ENCODE measurements at regions not wholly inside any gene's neighbourhood (a gene's known extent, or its start where the extent isn't known, plus 50 kb on each side); places are given as distances from the start of the nearest gene placed in this dataset.
"Not testable (repeated sequence)": the region's sequence is repeated elsewhere in the genome, so short reads cannot be mapped to it uniquely, and the experiment has no call there.

DNA sequence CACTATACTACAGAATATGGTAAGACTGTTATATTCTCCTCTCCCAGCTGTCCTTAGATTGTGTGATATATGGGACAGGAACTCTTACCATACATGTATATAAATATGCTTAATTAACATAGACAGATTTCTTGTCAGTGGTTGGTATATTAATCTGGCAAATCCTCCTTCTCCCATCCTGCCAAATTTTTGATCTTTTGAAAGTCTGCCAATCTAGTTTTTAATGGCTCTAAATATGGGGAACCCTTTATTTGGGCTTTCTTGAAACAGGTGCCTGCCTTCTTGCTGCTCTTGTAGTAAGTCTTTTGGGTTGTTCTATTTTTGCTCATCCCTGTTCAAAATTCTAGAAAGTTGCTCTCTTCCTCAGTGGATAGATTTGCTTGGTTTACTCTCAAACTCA, 63.5 kb downstream of the SPATA31D1 start:
- intact Hi-C loops (cut with DNase I) = no loop called here
- ATAC-seq (no peak), DNase-seq (ENCODE audit: missing footprints) (no peak)

DNA sequence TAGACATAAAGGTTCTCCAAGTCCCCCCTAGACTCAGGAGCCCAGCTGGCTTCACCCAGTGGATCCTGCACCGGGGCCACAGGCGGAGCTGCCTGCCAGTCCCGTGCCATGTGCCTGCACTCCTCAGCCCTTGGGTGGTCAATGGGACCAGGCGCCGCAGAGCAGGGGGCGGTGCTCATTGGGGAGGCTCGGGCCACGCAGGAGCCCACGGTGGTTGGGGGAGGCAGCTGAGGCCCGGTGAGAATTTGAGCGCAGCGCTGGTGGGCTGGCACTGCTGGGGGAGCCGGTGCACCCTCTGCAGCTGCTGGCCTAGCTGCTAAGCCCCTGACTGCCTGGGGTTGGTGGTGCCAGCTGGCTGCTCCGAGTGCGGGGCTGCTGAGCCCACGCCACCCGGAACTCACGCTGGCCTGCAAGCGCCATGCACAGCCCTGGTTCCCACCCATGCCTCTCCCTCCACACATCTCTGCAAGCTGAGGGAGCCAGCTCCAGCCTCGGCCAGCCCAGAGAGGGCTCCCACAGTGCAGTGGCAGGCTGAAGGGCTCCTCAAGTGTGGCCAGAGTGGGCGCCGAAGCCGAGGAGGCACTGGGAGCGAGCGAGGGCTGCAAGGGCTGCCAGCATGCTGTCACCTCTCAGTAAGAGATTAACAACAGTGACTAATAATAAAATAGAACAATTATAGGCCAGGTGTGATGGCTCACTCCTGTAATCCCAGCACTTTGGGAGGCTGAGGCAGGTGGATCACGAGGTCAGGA, 65.9 kb downstream of the SPATA31D1 start:
- intact Hi-C loops (cut with DNase I) = no loop called here
- ATAC-seq (no peak), DNase-seq (ENCODE audit: missing footprints) (no peak)

DNA sequence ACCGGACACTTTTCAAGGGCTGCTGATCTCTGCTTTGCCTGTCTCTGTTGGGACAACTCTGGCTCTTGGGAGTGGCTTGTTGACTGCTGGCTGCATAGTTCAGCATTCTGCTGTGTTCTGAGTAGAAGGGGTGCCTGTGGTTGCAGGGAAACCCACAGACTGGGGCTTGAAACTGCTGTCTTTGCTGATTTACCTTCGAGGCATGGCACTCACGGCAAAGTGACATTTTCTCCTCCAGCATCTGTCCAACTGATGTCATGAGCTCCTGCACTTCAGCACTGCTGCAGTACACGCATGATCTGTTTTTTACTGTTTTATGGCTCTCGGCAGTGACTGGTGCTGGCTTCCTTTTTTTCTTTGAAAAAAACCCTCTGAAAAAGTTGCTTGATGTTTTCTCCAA, 69.2 kb downstream of the SPATA31D1 start:
- intact Hi-C loops (cut with DNase I) = no loop called here

DNA sequence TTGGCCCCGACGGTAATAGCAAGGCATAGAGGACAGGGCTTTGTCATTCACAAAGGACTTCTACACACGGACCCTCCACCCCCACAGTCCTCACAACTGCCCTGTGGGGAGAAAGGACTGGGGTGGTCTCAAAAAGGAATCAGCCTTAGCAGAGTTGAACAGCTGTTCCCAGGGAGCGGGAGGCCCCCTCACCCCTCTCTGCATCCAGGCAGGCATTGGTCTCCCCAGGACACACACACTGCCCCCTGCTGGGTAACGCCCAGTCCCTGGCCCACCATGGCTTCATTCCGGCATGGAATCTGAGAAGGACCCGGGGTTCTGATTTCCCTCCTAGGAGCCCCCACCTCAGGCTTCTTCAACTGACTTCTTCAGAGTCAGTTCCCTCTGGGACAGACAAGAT, 73.2 kb downstream of the SPATA31D1 start:
- intact Hi-C loops (cut with DNase I); DNase-seq (ENCODE audit: missing footprints); ATAC-seq: not testable (repeated sequence)

More for the DNA sequence above, 69.2 kb downstream of the SPATA31D1 start:
- no peak for DNase-seq (ENCODE audit: missing footprints)
- no peak for ATAC-seq

- DNase-seq (ENCODE audit: missing footprints) (no peak), ATAC-seq (no peak)
- intact Hi-C loops (cut with DNase I) = no loop called here
Measured at GRCh38 chr9:82062245-82062644, 73.7 kb downstream of the SPATA31D1 start.

DNA sequence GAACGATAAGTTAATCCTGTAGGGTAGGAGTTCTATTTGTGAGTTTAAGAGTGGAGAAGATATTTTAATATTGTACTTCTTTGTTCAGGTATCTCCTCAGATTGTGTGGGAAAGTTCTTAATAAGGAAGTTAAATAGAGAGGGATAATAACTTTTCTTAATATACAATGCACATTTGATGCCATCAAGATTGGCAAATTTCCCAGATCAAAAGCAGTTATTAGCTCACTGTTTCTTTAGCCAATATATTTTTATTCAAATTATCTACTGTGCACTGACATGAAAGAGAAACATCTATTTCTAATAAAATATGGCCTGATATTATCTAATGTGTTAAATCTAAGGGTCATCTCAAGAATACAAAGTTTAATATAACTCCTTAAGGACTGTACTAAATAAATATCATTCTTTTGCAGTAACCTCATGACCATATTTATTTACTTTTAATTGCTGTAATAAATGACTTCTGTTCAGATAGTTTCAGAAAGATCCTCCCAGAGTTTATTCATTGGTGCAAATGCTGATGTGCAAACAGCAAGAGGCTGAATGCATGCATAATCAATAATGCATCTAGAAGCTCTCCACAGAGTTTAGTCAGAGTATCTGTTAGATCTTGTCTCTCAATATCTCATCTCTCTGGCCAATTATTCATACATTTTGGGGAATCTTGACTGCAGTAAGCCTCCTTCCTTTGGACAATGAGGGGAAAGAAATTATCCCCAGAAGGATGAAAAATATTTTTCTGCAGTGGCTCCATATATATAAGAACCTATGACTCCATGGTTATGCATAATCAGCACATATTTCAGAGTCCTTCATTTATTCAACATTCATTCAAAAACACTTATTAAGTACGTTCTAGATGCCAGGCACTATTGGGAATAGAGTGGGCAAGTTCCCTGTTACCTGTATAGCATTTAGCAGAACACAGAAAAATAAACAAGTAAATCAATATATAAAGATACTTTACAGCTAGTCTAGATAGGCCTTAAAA, 85.3 kb downstream of the SPATA31D1 start:
- intact Hi-C loops (cut with DNase I) = no loop called here
- no peak for ATAC-seq

DNA sequence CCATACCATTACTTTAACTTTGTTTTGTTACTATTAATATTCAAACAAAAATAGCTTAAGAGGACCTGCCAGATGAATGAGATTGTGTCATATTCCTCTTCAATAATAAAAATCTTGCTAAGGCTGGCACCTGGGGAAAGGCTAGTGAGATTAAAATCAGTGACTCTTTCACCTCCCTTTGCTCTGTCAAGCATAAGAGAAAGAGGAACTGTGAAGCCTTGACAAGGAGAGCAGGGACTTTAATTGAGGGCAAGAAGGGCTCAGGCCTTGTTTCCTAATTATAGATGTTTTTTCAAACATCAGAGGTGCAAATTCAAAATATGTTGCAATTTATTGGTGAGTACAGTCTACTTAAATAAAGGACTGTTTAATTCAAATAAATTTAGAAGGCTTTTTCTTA, 91.7 kb downstream of the SPATA31D1 start:
- no peak for DNase-seq (ENCODE audit: missing footprints)
- intact Hi-C loops (cut with DNase I) = no loop called here
- ATAC-seq = no peak

More for the DNA sequence above, 85.3 kb downstream of the SPATA31D1 start:
- no peak for DNase-seq (ENCODE audit: missing footprints)

- DNase-seq (ENCODE audit: missing footprints) = no peak
- intact Hi-C loops (cut with DNase I) = no loop called here
- no peak for ATAC-seq
Measured at GRCh38 chr9:82081496-82081895, 92.9 kb downstream of the SPATA31D1 start.

- DNase-seq (ENCODE audit: missing footprints) (no peak), ATAC-seq (no peak)
- intact Hi-C loops (cut with DNase I) = no loop called here
Measured at GRCh38 chr9:82082563-82082962, 94.0 kb downstream of the SPATA31D1 start.

DNA sequence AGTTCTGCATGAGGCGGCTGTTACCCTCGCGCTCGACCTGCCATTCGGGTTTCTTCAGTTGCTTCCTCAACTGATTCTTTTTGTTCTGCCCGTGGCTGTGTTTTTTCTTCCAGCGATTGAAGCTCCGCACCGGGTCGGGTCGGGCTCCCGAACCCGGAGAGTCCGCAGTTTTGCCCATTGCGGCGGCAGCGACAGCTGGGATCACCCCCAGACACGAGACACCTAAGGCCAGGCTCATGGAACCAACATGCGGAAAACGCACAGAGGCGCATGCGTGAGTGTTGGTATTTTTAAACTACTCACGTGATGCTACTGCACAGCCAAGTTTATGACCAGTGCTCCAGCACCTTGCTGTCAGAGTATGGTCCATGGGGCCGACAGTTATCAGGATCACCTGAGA, 100.0 kb downstream of the SPATA31D1 start:
- DNase-seq (ENCODE audit: missing footprints) = no peak
- no peak for ATAC-seq
- intact Hi-C loops (cut with DNase I) = no loop called here

DNA sequence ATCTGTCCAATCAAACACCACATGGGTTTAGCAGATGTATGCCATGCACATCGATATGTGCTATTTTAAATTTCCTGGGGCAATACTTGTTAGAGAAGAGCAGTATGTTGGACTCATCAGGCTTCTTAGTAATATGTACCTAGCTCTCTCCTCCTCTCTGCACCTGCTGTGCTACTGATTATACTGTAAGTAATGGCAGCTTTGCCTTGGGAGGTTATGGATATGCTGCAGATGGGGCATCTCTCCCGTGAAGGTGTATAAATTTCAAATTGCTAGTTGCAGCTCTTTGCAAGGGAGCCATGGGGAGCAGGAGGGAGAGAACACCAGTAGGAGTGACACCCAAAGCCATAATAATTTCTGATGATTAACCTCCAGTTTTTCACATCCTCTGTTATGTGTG, 101.5 kb downstream of the SPATA31D1 start:
- DNase-seq (ENCODE audit: missing footprints) = no peak
- ATAC-seq = no peak
- intact Hi-C loops (cut with DNase I) = no loop called here

GRCh38 chr9:82091100-82091499, 102.5 kb downstream of the SPATA31D1 start:
- peak; percentile 56 for ATAC-seq

GRCh38 chr9:82091610-82092009, 103.0 kb downstream of the SPATA31D1 start:
- intact Hi-C loops (cut with DNase I) = no loop called here

More at GRCh38 chr9:82091100-82091499, 102.5 kb downstream of the SPATA31D1 start:
- intact Hi-C loops (cut with DNase I) = no loop called here
- DNase-seq (ENCODE audit: missing footprints) = no peak

DNA sequence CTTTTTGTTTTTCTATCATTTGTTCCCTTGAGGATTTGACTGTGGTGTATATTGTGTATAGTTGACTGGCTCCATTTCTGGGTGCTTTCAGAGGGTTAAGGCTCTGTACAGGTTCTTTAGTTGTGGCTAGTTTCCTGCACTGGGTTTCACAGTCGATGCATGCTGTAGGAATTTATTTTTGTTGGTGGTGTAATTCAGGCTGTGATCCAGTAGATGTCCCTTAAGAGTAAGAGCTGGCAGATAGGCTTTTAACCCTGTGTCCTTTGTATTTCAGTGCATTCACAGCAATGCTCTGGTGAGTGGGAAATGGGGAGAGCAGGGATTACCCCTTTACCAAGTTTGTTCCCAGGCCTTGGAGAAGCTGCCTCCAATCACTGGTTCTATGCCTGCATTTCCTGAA, 112.9 kb downstream of the SPATA31D1 start:
- DNase-seq (ENCODE audit: missing footprints) (no peak), ATAC-seq (no peak)
- intact Hi-C loops (cut with DNase I) = no loop called here

More at GRCh38 chr9:82091610-82092009, 103.0 kb downstream of the SPATA31D1 start:
- ATAC-seq (no peak), DNase-seq (ENCODE audit: missing footprints) (no peak)

DNA sequence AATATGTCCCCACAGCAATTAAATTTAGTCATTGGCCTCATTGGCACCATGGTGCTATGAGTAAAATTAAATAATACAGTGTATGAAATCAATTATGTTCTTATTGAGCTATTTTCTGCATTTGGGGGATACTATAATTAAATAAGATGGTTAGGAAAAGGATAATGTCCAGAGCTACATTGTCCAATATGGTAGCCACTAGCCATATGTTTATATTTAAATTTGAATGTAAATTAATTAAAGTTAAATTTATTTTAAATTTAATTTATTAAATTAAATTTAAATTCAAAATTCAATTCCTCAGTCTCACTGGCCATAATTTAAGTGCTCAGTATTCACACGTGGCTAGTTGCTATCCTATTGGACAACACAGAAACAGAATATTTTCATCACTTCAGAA, 115.7 kb downstream of the SPATA31D1 start:
- intact Hi-C loops (cut with DNase I) = no loop called here
- no peak for ATAC-seq

GRCh38 chr9:82105729-82106128, 117.2 kb downstream of the SPATA31D1 start:
- no peak for DNase-seq (ENCODE audit: missing footprints)
- intact Hi-C loops (cut with DNase I) = no loop called here
- ATAC-seq = no peak

More for the DNA sequence above, 115.7 kb downstream of the SPATA31D1 start:
- no peak for DNase-seq (ENCODE audit: missing footprints)

DNA sequence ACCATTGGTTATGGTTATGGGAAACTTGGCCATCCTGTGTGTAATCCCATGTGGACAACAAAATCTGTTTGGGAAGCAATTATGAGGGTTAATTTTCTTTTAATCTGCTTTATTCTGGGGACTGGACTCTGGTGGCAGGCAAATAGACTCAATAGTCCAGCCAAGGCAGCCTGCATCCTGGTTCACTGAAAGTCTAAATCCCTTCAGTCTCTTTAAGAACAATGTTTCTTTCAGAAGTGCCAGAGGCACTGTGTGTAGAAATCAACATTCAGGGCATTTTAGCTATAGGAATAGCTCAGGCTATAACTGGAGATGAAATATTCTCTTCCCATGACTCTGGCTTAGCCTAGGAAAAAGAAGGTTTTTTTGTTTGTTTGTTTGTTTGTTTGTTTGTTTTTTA, 118.0 kb downstream of the SPATA31D1 start:
- DNase-seq (ENCODE audit: missing footprints) = no peak
- intact Hi-C loops (cut with DNase I) = no loop called here
- ATAC-seq = no peak

- DNase-seq (ENCODE audit: missing footprints) (no peak), ATAC-seq (no peak)
- intact Hi-C loops (cut with DNase I) = no loop called here
Measured at GRCh38 chr9:82108474-82108873, 119.9 kb downstream of the SPATA31D1 start.

DNA sequence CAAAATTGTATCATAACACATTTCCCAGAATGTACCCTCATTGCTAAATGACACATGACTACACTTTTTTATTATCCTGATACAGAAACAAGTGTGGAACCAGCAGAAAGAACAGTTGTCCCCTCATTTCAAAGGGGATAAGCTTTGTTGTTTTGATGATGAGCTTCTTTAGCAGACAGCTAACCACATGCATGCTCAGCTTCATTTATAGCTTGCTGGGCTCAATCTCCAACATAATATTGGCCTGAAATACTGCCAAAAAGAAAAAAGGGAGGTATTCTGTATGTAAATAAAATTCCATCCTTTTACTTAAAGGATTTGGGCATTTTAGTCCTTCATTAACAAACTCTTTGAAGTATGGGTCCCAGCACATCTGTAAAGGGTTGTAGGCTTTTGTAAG, 120.4 kb downstream of the SPATA31D1 start:
- intact Hi-C loops (cut with DNase I) = no loop called here
- ATAC-seq (no peak), DNase-seq (ENCODE audit: missing footprints) (no peak)

DNA sequence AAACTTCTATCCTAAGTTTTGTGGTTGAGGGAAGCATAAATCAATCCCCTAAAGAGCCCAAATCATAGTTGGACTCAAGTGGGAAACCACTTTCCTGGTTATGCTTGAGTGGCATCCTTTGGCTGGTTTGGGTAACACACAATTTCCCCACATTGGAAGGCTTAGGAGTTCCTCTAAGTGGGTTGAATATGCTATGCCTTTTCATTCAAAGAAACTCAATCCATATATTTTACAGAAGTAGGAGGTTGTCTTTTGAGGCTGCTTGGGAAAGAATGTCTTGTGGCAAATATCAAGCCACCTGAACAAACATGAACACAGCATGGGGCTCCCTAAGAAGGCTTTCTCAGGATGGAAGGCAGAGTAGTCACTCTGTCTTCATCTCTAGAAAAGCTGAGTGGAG, 121.1 kb downstream of the SPATA31D1 start:
- ATAC-seq (no peak), DNase-seq (ENCODE audit: missing footprints) (no peak)
- intact Hi-C loops (cut with DNase I) = no loop called here
